Mesenchymal stem cell (in vitro differentiated cells and primary cell): ENCODE measurements at regions not wholly inside any gene's neighbourhood (a gene's known extent, or its start where the extent isn't known, plus 50 kb on each side); places are given as distances from the start of the nearest gene placed in this dataset.

Source experiments
- DNase-seq: peaks from one replicate; pipeline ENCODE4 v3.0.0-alpha.2; 2013
- H2AFZ ChIP-seq: one replicate; pipeline ENCODE4 v1.6.1; 2013; ENCODE audit warnings: low read depth, mild to moderate bottlenecking, control low read depth, inconsistent platforms, low read length, moderate library complexity
- H2AK5ac ChIP-seq: 2 replicates; pipeline ENCODE4 v1.6.1; 2013; ENCODE audit warnings: low read length, moderate library complexity, mild to moderate bottlenecking, inconsistent platforms; ENCODE audit not compliant: severe bottlenecking
- H2BK120ac ChIP-seq: one replicate; pipeline ENCODE4 v1.6.1; 2013; ENCODE audit warnings: low read depth, mild to moderate bottlenecking, inconsistent platforms, low read length, moderate library complexity
- H2BK12ac ChIP-seq, 2 experiments: one replicate each; pipeline ENCODE4 v1.6.1; 2013; ENCODE audit warnings: inconsistent platforms in 2 of 2, low read length in 2 of 2, mild to moderate bottlenecking in 2 of 2, moderate library complexity in 2 of 2, control low read depth in 1 of 2
- H2BK15ac ChIP-seq: one replicate; pipeline ENCODE4 v1.6.1; 2013; ENCODE audit warnings: mild to moderate bottlenecking, low read depth, inconsistent platforms; ENCODE audit not compliant: poor library complexity, severe bottlenecking
- H2BK5ac ChIP-seq: 2 replicates; pipeline ENCODE4 v1.6.1; 2013; ENCODE audit warnings: low read depth, mild to moderate bottlenecking, low read length, control low read depth, inconsistent platforms; ENCODE audit not compliant: poor library complexity, severe bottlenecking
- H3K14ac ChIP-seq, 2 experiments: one replicate each; pipeline ENCODE4 v1.6.1; 2013; ENCODE audit warnings: inconsistent platforms in 2 of 2, low read length in 2 of 2, control low read depth in 1 of 2, mild to moderate bottlenecking in 1 of 2, moderate library complexity in 1 of 2
- H3K18ac ChIP-seq, 2 experiments: one replicate each; pipeline ENCODE4 v1.6.1; 2013; ENCODE audit warnings: inconsistent platforms in 2 of 2, low read length in 2 of 2, control low read depth in 1 of 2, low read depth in 1 of 2, mild to moderate bottlenecking in 1 of 2
- H3K23ac ChIP-seq, 2 experiments: one replicate each; pipeline ENCODE4 v1.6.1; 2013; ENCODE audit warnings: inconsistent platforms in 2 of 2, low read length in 2 of 2, mild to moderate bottlenecking in 2 of 2, moderate library complexity in 2 of 2, control low read depth in 1 of 2
- H3K27ac ChIP-seq: 2 replicates; pipeline ENCODE4 v1.5.1; 2013; ENCODE audit warnings: mild to moderate bottlenecking, moderate library complexity, low read length, control low read depth, inconsistent platforms; ENCODE audit not compliant: poor library complexity, severe bottlenecking
- H3K27me3 ChIP-seq, 2 experiments: 2 replicates each; pipeline versions ENCODE4 v1.6.1 to v1.7.0; 2013; ENCODE audit warnings: low read length in 2 of 2, mild to moderate bottlenecking in 2 of 2, moderate library complexity in 2 of 2, control low read depth in 1 of 2, inconsistent platforms in 1 of 2; ENCODE audit not compliant: control insufficient read depth in 1 of 2, insufficient read depth in 1 of 2
- H3K36me3 ChIP-seq, 2 experiments: 2 replicates each; pipeline versions ENCODE4 v1.6.1 to v1.7.0; 2013; ENCODE audit warnings: low read length in 2 of 2, control low read depth in 1 of 2, inconsistent platforms in 1 of 2, low read depth in 1 of 2, mild to moderate bottlenecking in 1 of 2; ENCODE audit not compliant: insufficient read depth in 2 of 2, control insufficient read depth in 1 of 2
- H3K4ac ChIP-seq, 2 experiments: one replicate each; pipeline ENCODE4 v1.6.1; 2013; ENCODE audit warnings: inconsistent platforms in 2 of 2, low read length in 2 of 2, mild to moderate bottlenecking in 2 of 2, moderate library complexity in 2 of 2, control low read depth in 1 of 2, low read depth in 1 of 2
- H3K4me1 ChIP-seq: 2 replicates; pipeline ENCODE4 v1.6.1; 2013; ENCODE audit warnings: low read depth, low read length, control low read depth; ENCODE audit not compliant: control insufficient read depth, insufficient read depth
- H3K4me2 ChIP-seq: 2 replicates; pipeline ENCODE4 v1.6.1; 2013; ENCODE audit warnings: low read length, mild to moderate bottlenecking, inconsistent platforms; ENCODE audit not compliant: poor library complexity, severe bottlenecking
- H3K4me3 ChIP-seq, 2 experiments: 2 replicates each; pipeline versions ENCODE4 v1.5.1 to v1.7.0; 2013; ENCODE audit warnings: low read length in 2 of 2, mild to moderate bottlenecking in 2 of 2, control low read depth in 1 of 2, low read depth in 1 of 2; ENCODE audit not compliant: insufficient read depth in 1 of 2
- H3K79me1 ChIP-seq: replicated peaks from 2 replicates; pipeline ENCODE4 v1.6.1; 2013; ENCODE audit warnings: mild to moderate bottlenecking, control low read depth, low read length, inconsistent platforms; ENCODE audit not compliant: poor library complexity, severe bottlenecking
- H3K9ac ChIP-seq: 2 replicates; pipeline ENCODE4 v1.7.0; 2013; ENCODE audit warnings: mild to moderate bottlenecking, low read length, moderate library complexity
- H3K9me3 ChIP-seq: 2 replicates; pipeline ENCODE4 v1.7.0; 2013; ENCODE audit warnings: mild to moderate bottlenecking, low read length; ENCODE audit not compliant: control insufficient read depth
- H4K8ac ChIP-seq: one replicate; pipeline ENCODE4 v1.6.1; 2013; ENCODE audit warnings: inconsistent platforms, mild to moderate bottlenecking, low read length, moderate library complexity
- H4K91ac ChIP-seq: one replicate; pipeline ENCODE4 v1.6.1; 2013; ENCODE audit warnings: mild to moderate bottlenecking, low read length, inconsistent platforms
- WGBS: methylation state at CpG from one replicate; pipeline ENCODE4 v1.1.7; 2013; ENCODE audit warnings: mixed read lengths; 5-methylcytosine and 5-hydroxymethylcytosine counted together

DNA sequence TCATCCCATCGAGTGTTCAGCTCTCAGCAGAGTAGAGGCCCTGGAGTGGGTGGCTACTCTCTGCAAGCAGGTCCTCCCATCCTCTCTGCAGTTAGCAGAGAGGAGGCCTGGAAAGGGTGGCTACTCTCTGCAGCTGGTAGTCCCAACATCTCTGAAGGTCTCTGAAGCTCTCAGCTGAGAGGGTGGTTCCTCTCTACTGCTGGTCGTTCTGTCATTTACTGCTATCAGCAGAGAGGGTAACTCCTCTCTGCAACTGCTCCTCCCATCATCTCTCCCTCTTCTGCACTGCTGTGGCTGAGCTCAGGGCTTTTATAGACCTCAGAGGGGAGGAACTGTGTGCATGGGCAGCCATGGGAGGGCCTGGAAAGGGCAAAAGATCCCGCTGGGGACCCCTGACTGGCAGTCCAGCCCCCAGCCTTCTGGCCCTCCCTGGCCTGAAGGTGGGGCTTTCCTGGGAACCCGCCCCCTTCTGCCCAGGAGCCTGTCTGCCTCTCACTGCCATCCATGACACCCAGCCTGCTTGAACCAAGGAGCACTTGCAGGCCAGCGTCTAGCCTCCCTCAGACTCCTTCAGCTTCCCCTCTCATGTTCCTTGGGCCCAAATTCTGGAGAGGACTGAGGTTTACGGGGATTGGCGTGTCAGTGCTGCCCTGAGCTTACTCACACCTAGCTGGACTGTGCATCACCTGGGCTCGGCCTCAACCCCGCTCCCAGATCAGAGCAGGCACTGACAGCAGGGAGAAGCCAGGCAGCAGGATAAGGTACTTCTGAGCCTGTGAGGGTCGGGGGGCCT, 898.3 kb upstream of the NEGR1 start:
- no peak overlapping the region for H2BK120ac ChIP-seq
- no peak overlapping the region for H3K4me2 ChIP-seq
- H2BK5ac ChIP-seq = no peak overlapping the region
- H4K8ac ChIP-seq = no peak overlapping the region
- H3K4me1 ChIP-seq = no peaks in the 10 kb centered on the region
- H3K18ac ChIP-seq = no peak overlapping the region
- no peak for DNase-seq
- H2BK15ac ChIP-seq = no peak overlapping the region
- no peak overlapping the region for H3K4ac ChIP-seq
- no peak overlapping the region for H2AFZ ChIP-seq
- 61% methylated on average over 10 of the region's 10 CpGs for WGBS
- no peak overlapping the region for H3K4me3 ChIP-seq
- H3K79me1 ChIP-seq = no peaks in the 10 kb centered on the region
- H3K23ac ChIP-seq = no peak overlapping the region
- H2BK12ac ChIP-seq = no peak overlapping the region
- H3K27me3 ChIP-seq = no peaks in the 10 kb centered on the region
- no peaks in the 10 kb centered on the region for H3K36me3 ChIP-seq
- H3K9ac ChIP-seq = no peak overlapping the region
- H3K14ac ChIP-seq = no peak overlapping the region
- H4K91ac ChIP-seq = no peak overlapping the region
- H3K9me3 ChIP-seq = no peaks in the 10 kb centered on the region
- no peak overlapping the region for H3K27ac ChIP-seq
- no peak overlapping the region for H2AK5ac ChIP-seq

DNA sequence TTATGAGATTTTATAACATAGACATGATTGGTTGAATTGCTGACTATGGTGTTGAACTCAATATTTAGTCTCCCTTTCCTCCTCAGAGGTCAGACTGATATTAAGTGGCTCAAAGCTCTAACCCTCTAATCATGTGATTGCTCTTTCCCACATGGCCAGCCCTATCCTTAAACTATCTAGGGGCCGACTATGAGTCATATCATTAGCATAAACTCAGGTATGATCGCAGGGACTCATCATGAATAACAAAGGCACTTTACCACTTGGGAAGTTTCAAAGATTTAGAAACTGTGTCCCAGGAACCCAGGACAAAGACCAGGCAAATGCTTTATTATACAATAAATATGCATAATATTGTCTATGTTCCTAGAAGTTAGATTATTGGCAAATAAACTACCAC, 894.6 kb upstream of the NEGR1 start:
- no peak overlapping the region for H3K4me3 ChIP-seq
- H4K8ac ChIP-seq = no peak overlapping the region
- H4K91ac ChIP-seq = no peak overlapping the region
- H3K4me2 ChIP-seq = no peak overlapping the region
- no peaks in the 10 kb centered on the region for H3K79me1 ChIP-seq
- H2AK5ac ChIP-seq = no peak overlapping the region
- no peaks in the 10 kb centered on the region for H3K9me3 ChIP-seq
- H2BK12ac ChIP-seq = no peak overlapping the region
- H3K27me3 ChIP-seq = no peaks in the 10 kb centered on the region
- no peak overlapping the region for H3K4ac ChIP-seq
- H2BK120ac ChIP-seq = no peak overlapping the region
- no peaks in the 10 kb centered on the region for H3K36me3 ChIP-seq
- WGBS = 62% methylated on average over 2 of the region's 2 CpGs
- H3K27ac ChIP-seq = no peak overlapping the region
- no peaks in the 10 kb centered on the region for H3K4me1 ChIP-seq
- H2BK5ac ChIP-seq = no peak overlapping the region
- H2AFZ ChIP-seq = no peak overlapping the region
- no peak for DNase-seq
- no peak overlapping the region for H3K18ac ChIP-seq
- H3K9ac ChIP-seq = no peak overlapping the region
- no peak overlapping the region for H3K14ac ChIP-seq
- no peak overlapping the region for H3K23ac ChIP-seq
- H2BK15ac ChIP-seq = no peak overlapping the region

DNA sequence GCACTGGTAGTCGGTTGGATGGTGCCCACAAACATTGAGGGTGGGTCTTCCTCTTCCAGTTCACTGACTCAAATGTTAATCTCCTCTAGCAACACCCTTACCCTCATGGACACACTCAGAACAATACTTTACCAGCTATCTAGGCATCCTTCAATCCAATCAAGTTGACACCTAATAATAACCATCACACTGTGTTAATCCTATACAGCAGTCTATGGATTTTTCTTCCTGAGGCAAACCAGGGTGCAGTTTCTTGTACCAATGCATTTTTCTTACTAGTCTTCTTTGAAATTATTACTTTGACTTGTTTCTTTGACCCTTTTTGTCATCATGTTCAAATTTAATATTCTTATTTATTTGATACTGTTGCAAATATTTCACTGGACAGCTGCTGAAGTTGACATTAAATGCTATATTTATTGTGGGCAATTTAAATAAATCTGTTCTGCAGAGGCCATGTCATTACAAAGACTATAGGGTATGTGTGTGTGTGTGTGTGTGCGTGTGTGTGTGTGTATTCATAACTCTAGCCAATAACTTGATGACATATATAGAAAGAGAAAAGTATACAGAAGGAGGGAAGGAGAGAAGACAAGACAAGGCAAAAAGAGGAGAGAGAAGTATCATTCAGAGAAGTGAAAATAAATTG, 884.8 kb upstream of the NEGR1 start:
- Histone ChIP-seq H3K4me1 (no peaks in the 10 kb centered on the region), H2AK5ac (no peak overlapping the region), H3K23ac (no peak overlapping the region), H3K27me3 (no peaks in the 10 kb centered on the region), H2BK15ac (no peak overlapping the region), H4K8ac (no peak overlapping the region), H3K14ac (no peak overlapping the region), H3K27ac (no peak overlapping the region), H3K9ac (no peak overlapping the region), H3K79me1 (no peaks in the 10 kb centered on the region), H2AFZ (no peak overlapping the region), H4K91ac (no peak overlapping the region), H3K36me3 (no peaks in the 10 kb centered on the region), H3K4me3 (no peak overlapping the region), H3K4me2 (no peak overlapping the region), H3K4ac (no peak overlapping the region), H3K9me3 (no peaks in the 10 kb centered on the region), H3K18ac (no peak overlapping the region), H2BK120ac (no peak overlapping the region), H2BK12ac (no peak overlapping the region), H2BK5ac (no peak overlapping the region)
- DNase-seq = no peak
- WGBS = 88% methylated on average over 1 of the region's 2 CpGs

DNA sequence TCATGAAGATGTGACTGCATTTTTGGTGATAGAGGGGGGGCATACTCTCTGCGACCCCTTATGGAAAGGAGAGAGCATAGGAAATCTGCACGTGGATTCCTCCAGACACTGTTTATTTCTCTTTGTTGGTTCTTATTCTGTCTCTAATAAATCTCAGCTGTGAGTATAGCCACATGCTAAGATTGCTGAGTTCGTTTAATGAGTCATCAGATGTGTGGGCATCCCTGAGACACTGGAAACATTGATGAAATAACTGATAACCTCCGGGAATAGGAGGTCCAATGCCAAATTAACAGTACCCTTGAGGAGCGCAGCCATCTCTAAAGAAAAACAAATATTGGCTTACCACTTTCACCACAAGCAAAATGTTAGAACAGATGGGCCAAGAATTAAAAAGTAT, 880.2 kb upstream of the NEGR1 start:
- H3K4me1 ChIP-seq = no peaks in the 10 kb centered on the region
- no peak overlapping the region for H3K4ac ChIP-seq
- no peaks in the 10 kb centered on the region for H3K36me3 ChIP-seq
- no peaks in the 10 kb centered on the region for H3K27me3 ChIP-seq
- no peak overlapping the region for H2BK120ac ChIP-seq
- WGBS = 29% methylated on average over 2 of the region's 5 CpGs
- no peak overlapping the region for H3K4me2 ChIP-seq
- H2BK15ac ChIP-seq = no peak overlapping the region
- no peak overlapping the region for H4K91ac ChIP-seq
- H3K79me1 ChIP-seq = no peaks in the 10 kb centered on the region
- no peak overlapping the region for H3K14ac ChIP-seq
- no peak overlapping the region for H3K27ac ChIP-seq
- no peak overlapping the region for H2BK12ac ChIP-seq
- no peak overlapping the region for H4K8ac ChIP-seq
- H2BK5ac ChIP-seq = no peak overlapping the region
- H3K23ac ChIP-seq = no peak overlapping the region
- peaks cover 3% of the 10 kb centered on the region for H3K9me3 ChIP-seq
- H3K9ac ChIP-seq = no peak overlapping the region
- no peak overlapping the region for H2AK5ac ChIP-seq
- no peak overlapping the region for H3K4me3 ChIP-seq
- no peak for DNase-seq
- no peak overlapping the region for H3K18ac ChIP-seq
- H2AFZ ChIP-seq = no peak overlapping the region
